ENCODE measurements at regions not wholly inside any gene's neighbourhood (a gene's known extent, or its start where the extent isn't known, plus 50 kb on each side); places are given as distances from the start of the nearest gene placed in this dataset.

DNA sequence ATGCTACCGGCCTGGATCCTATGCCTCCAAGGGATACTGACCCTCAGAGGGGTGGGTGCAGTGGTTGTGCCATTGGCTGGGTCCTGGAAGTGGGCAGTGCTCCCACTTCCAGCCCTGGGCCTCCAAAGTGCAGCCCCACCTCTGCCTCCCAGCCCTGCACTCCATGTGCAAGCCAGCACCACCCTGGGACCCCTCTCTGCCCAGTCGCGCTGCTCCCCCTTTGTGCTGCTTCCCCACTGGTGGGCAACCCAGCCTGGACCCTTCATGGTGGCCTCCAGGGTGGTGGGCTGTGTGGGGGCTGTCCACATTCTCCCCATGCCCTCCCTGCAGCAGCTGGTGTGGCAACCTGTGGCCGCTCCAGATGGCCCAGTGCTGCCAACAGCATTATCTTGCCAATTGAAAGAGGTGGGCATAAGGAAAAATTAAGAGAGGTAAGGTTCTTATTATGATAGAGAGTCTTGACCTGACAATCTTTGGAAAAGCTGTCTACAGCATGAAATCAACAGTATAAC, 309.7 kb downstream of the GUCY2F start:
- no CpG with 5 or more reads among the region's 4 CpGs for WGBS (ENCODE audit: extremely low coverage, insufficient read length, low lambda C conversion rate)
- no peaks in the 10 kb centered on the region for H3K4me1 ChIP-seq (ENCODE audit: insufficient read depth, low read length)

More for the DNA sequence above, 309.7 kb downstream of the GUCY2F start:
- Histone ChIP-seq H3K79me1 (ENCODE audit: insufficient read depth, low read depth, low read length, poor library complexity, severe bottlenecking) (no peaks in the 10 kb centered on the region), H3T11ph (ENCODE audit: low read length) (no peak overlapping the region), H2AFZ (ENCODE audit: low read length) (no peak overlapping the region), H4K5ac (ENCODE audit: insufficient read length, low read depth, low read length) (no peak overlapping the region), H3K18ac (ENCODE audit: insufficient read length, low read depth, low read length) (no peak overlapping the region), H4K20me1 (ENCODE audit: control insufficient read depth, insufficient read depth, insufficient read length) (no peaks in the 10 kb centered on the region), H4K91ac (ENCODE audit: insufficient read length, low read depth, low read length) (no peak overlapping the region), H4K8ac (replicated peaks; ENCODE audit: insufficient read length, low read depth, low read length) (no peak overlapping the region), H3K4ac (ENCODE audit: low read depth, low read length) (no peak overlapping the region), H3K4me2 (ENCODE audit: insufficient read depth, insufficient read length, low read length) (no peak overlapping the region), H2BK20ac (ENCODE audit: low read depth, low read length, poor library complexity, severe bottlenecking) (no peak overlapping the region), H3K27ac (ENCODE audit: insufficient read length, low read depth, low read length) (no peak overlapping the region), H3K23me2 (ENCODE audit: insufficient read length, low read depth, low read length, poor library complexity, severe bottlenecking) (no peaks in the 10 kb centered on the region), H2AK5ac (ENCODE audit: insufficient read length, low read length) (no peak overlapping the region), H2BK120ac (ENCODE audit: low read depth, low read length, poor library complexity, severe bottlenecking) (no peak overlapping the region), H3K9me3 (ENCODE audit: control insufficient read depth, low read depth, low read length) (peaks cover 7% of the 10 kb centered on the region), H2BK15ac (ENCODE audit: low read depth, low read length) (no peak overlapping the region), H2BK5ac (ENCODE audit: insufficient read length, low read length) (no peak overlapping the region), H3K56ac (ENCODE audit: insufficient read length, low read depth, low read length) (no peak overlapping the region), H3K27me3 (ENCODE audit: insufficient read depth, low read length) (no peaks in the 10 kb centered on the region), H3K23ac (ENCODE audit: insufficient read length, low read depth, low read length) (no peak overlapping the region), H2BK12ac (ENCODE audit: insufficient read length, low read depth, low read length) (no peak overlapping the region), H3K79me2 (ENCODE audit: insufficient read depth, low read length) (no peaks in the 10 kb centered on the region), H3K9ac (ENCODE audit: extremely low read depth, insufficient read length, low read length) (no peak overlapping the region), H3K14ac (ENCODE audit: insufficient read depth, low read length) (no peak overlapping the region)
- H3K4me1 Mint-ChIP-seq, result no peaks in the 10 kb centered on the region
- TF ChIP-seq, protein P1, sequence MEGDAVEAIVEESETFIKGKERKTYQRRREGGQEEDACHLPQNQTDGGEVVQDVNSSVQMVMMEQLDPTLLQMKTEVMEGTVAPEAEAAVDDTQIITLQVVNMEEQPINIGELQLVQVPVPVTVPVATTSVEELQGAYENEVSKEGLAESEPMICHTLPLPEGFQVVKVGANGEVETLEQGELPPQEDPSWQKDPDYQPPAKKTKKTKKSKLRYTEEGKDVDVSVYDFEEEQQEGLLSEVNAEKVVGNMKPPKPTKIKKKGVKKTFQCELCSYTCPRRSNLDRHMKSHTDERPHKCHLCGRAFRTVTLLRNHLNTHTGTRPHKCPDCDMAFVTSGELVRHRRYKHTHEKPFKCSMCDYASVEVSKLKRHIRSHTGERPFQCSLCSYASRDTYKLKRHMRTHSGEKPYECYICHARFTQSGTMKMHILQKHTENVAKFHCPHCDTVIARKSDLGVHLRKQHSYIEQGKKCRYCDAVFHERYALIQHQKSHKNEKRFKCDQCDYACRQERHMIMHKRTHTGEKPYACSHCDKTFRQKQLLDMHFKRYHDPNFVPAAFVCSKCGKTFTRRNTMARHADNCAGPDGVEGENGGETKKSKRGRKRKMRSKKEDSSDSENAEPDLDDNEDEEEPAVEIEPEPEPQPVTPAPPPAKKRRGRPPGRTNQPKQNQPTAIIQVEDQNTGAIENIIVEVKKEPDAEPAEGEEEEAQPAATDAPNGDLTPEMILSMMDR (conservative IDR thresholded peaks at IDR 0.05), result no peak
- H3K4me3 Mint-ChIP-seq, result no peak overlapping the region
- H3K27me3 Mint-ChIP-seq (ENCODE audit: low read depth), result no peaks in the 10 kb centered on the region
- H3K27ac Mint-ChIP-seq, result no peak overlapping the region
- H3K36me3 Mint-ChIP-seq (ENCODE audit: insufficient read depth in 1 of 3, low read depth in 3 of 3), result peaks cover 8 to 10% (median 8%) of the 10 kb centered on the region in 3 experiments; a peak in 6 of 7 replicates
- DNase-seq, result no peak
- H3K9me3 Mint-ChIP-seq, result peaks cover 8 to 9% of the 10 kb centered on the region in 2 experiments
